Mesenchymal stem cell (in vitro differentiated cells and primary cell): ENCODE measurements at regions not wholly inside any gene's neighbourhood (a gene's known extent, or its start where the extent isn't known, plus 50 kb on each side); places are given as distances from the start of the nearest gene placed in this dataset.

ENCODE experiments used
- DNase-seq: peaks from one replicate; pipeline ENCODE4 v3.0.0-alpha.2; 2013
- H2AFZ ChIP-seq: one replicate; pipeline ENCODE4 v1.6.1; 2013; ENCODE audit warnings: low read depth, mild to moderate bottlenecking, control low read depth, inconsistent platforms, low read length, moderate library complexity
- H2AK5ac ChIP-seq: 2 replicates; pipeline ENCODE4 v1.6.1; 2013; ENCODE audit warnings: low read length, moderate library complexity, mild to moderate bottlenecking, inconsistent platforms; ENCODE audit not compliant: severe bottlenecking
- H2BK120ac ChIP-seq: one replicate; pipeline ENCODE4 v1.6.1; 2013; ENCODE audit warnings: low read depth, mild to moderate bottlenecking, inconsistent platforms, low read length, moderate library complexity
- H2BK12ac ChIP-seq, 2 experiments: one replicate each; pipeline ENCODE4 v1.6.1; 2013; ENCODE audit warnings: inconsistent platforms in 2 of 2, low read length in 2 of 2, mild to moderate bottlenecking in 2 of 2, moderate library complexity in 2 of 2, control low read depth in 1 of 2
- H2BK15ac ChIP-seq: one replicate; pipeline ENCODE4 v1.6.1; 2013; ENCODE audit warnings: mild to moderate bottlenecking, low read depth, inconsistent platforms; ENCODE audit not compliant: poor library complexity, severe bottlenecking
- H2BK5ac ChIP-seq: 2 replicates; pipeline ENCODE4 v1.6.1; 2013; ENCODE audit warnings: low read depth, mild to moderate bottlenecking, low read length, control low read depth, inconsistent platforms; ENCODE audit not compliant: poor library complexity, severe bottlenecking
- H3K14ac ChIP-seq, 2 experiments: one replicate each; pipeline ENCODE4 v1.6.1; 2013; ENCODE audit warnings: inconsistent platforms in 2 of 2, low read length in 2 of 2, control low read depth in 1 of 2, mild to moderate bottlenecking in 1 of 2, moderate library complexity in 1 of 2
- H3K18ac ChIP-seq, 2 experiments: one replicate each; pipeline ENCODE4 v1.6.1; 2013; ENCODE audit warnings: inconsistent platforms in 2 of 2, low read length in 2 of 2, control low read depth in 1 of 2, low read depth in 1 of 2, mild to moderate bottlenecking in 1 of 2
- H3K23ac ChIP-seq, 2 experiments: one replicate each; pipeline ENCODE4 v1.6.1; 2013; ENCODE audit warnings: inconsistent platforms in 2 of 2, low read length in 2 of 2, mild to moderate bottlenecking in 2 of 2, moderate library complexity in 2 of 2, control low read depth in 1 of 2
- H3K27ac ChIP-seq: 2 replicates; pipeline ENCODE4 v1.5.1; 2013; ENCODE audit warnings: mild to moderate bottlenecking, moderate library complexity, low read length, control low read depth, inconsistent platforms; ENCODE audit not compliant: poor library complexity, severe bottlenecking
- H3K27me3 ChIP-seq, 2 experiments: 2 replicates each; pipeline versions ENCODE4 v1.6.1 to v1.7.0; 2013; ENCODE audit warnings: low read length in 2 of 2, mild to moderate bottlenecking in 2 of 2, moderate library complexity in 2 of 2, control low read depth in 1 of 2, inconsistent platforms in 1 of 2; ENCODE audit not compliant: control insufficient read depth in 1 of 2, insufficient read depth in 1 of 2
- H3K36me3 ChIP-seq, 2 experiments: 2 replicates each; pipeline versions ENCODE4 v1.6.1 to v1.7.0; 2013; ENCODE audit warnings: low read length in 2 of 2, control low read depth in 1 of 2, inconsistent platforms in 1 of 2, low read depth in 1 of 2, mild to moderate bottlenecking in 1 of 2; ENCODE audit not compliant: insufficient read depth in 2 of 2, control insufficient read depth in 1 of 2
- H3K4ac ChIP-seq, 2 experiments: one replicate each; pipeline ENCODE4 v1.6.1; 2013; ENCODE audit warnings: inconsistent platforms in 2 of 2, low read length in 2 of 2, mild to moderate bottlenecking in 2 of 2, moderate library complexity in 2 of 2, control low read depth in 1 of 2, low read depth in 1 of 2
- H3K4me1 ChIP-seq: 2 replicates; pipeline ENCODE4 v1.6.1; 2013; ENCODE audit warnings: low read depth, low read length, control low read depth; ENCODE audit not compliant: control insufficient read depth, insufficient read depth
- H3K4me2 ChIP-seq: 2 replicates; pipeline ENCODE4 v1.6.1; 2013; ENCODE audit warnings: low read length, mild to moderate bottlenecking, inconsistent platforms; ENCODE audit not compliant: poor library complexity, severe bottlenecking
- H3K4me3 ChIP-seq, 2 experiments: 2 replicates each; pipeline versions ENCODE4 v1.5.1 to v1.7.0; 2013; ENCODE audit warnings: low read length in 2 of 2, mild to moderate bottlenecking in 2 of 2, control low read depth in 1 of 2, low read depth in 1 of 2; ENCODE audit not compliant: insufficient read depth in 1 of 2
- H3K79me1 ChIP-seq: replicated peaks from 2 replicates; pipeline ENCODE4 v1.6.1; 2013; ENCODE audit warnings: mild to moderate bottlenecking, control low read depth, low read length, inconsistent platforms; ENCODE audit not compliant: poor library complexity, severe bottlenecking
- H3K9ac ChIP-seq: 2 replicates; pipeline ENCODE4 v1.7.0; 2013; ENCODE audit warnings: mild to moderate bottlenecking, low read length, moderate library complexity
- H3K9me3 ChIP-seq: 2 replicates; pipeline ENCODE4 v1.7.0; 2013; ENCODE audit warnings: mild to moderate bottlenecking, low read length; ENCODE audit not compliant: control insufficient read depth
- H4K8ac ChIP-seq: one replicate; pipeline ENCODE4 v1.6.1; 2013; ENCODE audit warnings: inconsistent platforms, mild to moderate bottlenecking, low read length, moderate library complexity
- H4K91ac ChIP-seq: one replicate; pipeline ENCODE4 v1.6.1; 2013; ENCODE audit warnings: mild to moderate bottlenecking, low read length, inconsistent platforms
- WGBS: methylation state at CpG from one replicate; pipeline ENCODE4 v1.1.7; 2013; ENCODE audit warnings: mixed read lengths; 5-methylcytosine and 5-hydroxymethylcytosine counted together

DNA sequence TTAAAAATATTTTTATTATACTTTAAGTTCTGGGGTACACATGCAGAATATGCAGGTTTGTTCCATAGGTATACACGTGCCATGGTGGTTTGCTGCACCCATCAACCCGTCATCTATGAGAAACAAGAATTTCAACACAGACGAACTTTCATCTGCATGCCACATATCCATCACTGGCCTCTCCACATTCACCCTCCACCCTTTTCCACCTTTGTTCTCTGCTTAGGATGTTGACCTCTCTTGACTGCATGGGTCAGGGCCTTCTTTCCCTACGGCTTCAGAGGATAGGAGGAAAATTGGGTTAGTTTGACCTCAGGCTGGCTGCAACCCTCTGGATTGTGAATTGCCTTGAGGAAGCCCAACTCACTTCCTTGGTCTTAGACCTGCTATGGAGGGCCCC lies 260.9 kb downstream of the MREG start:
- H3K36me3 ChIP-seq: no peaks in the 10 kb centered on the region
- H3K4me1 ChIP-seq: peaks cover 15% of the 10 kb centered on the region
- WGBS: 85% methylated on average over 4 of the region's 4 CpGs
- peak overlapping the region; percentile 41 for H2AK5ac ChIP-seq
- no peak overlapping the region for H3K4me3 ChIP-seq
- H2BK5ac ChIP-seq: no peak overlapping the region
- no peaks in the 10 kb centered on the region for H3K79me1 ChIP-seq
- H2BK12ac ChIP-seq: no peak overlapping the region
- no peak overlapping the region for H3K18ac ChIP-seq
- no peak overlapping the region for H3K4me2 ChIP-seq
- no peak overlapping the region for H2BK120ac ChIP-seq
- no peak overlapping the region for H3K9ac ChIP-seq
- DNase-seq: no peak
- H3K27me3 ChIP-seq: no peaks in the 10 kb centered on the region
- no peak overlapping the region for H2BK15ac ChIP-seq
- H3K27ac ChIP-seq: no peak overlapping the region
- no peak overlapping the region for H2AFZ ChIP-seq
- peak overlapping the region in 1 of 2 experiments; percentile 58 for H3K14ac ChIP-seq
- no peak overlapping the region for H4K8ac ChIP-seq
- H3K23ac ChIP-seq: no peak overlapping the region
- H3K4ac ChIP-seq: no peak overlapping the region
- H3K9me3 ChIP-seq: no peaks in the 10 kb centered on the region
- no peak overlapping the region for H4K91ac ChIP-seq

DNA sequence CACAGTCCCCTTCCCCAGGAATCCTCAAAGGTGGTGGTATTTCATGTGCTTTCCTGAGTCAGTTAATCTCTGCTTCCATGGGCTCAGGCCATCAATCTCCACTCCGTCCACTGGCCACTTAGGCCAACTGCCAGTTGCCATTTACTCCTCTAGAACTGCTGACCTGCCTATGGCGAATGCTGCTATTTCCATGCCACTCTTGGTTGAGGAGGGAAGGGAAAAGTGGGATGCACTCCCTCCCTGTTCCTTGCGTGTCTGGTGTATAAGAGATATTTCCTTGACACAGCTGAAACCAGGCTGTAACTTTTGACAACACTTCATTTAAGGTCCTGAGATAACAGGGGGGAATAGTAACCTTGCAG lies 261.5 kb downstream of the MREG start:
- DNase-seq: no peak
- peak overlapping the region; percentile 25 to 56 for H3K18ac ChIP-seq
- peak overlapping the region; percentile 56 for H4K91ac ChIP-seq
- no peaks in the 10 kb centered on the region for H3K36me3 ChIP-seq
- H2BK15ac ChIP-seq: peak overlapping the region; percentile 30
- H3K79me1 ChIP-seq: no peaks in the 10 kb centered on the region
- no peak overlapping the region for H2AFZ ChIP-seq
- peak overlapping the region; percentile 55 for H4K8ac ChIP-seq
- H3K4me1 ChIP-seq: peaks cover 16% of the 10 kb centered on the region
- H3K9me3 ChIP-seq: no peaks in the 10 kb centered on the region
- no peak overlapping the region for H3K23ac ChIP-seq
- peak overlapping the region; percentile 71 for H2AK5ac ChIP-seq
- no peak overlapping the region for H3K4me2 ChIP-seq
- H3K27ac ChIP-seq: peak overlapping the region; percentile 92
- no peak overlapping the region for H2BK120ac ChIP-seq
- no peak overlapping the region for H2BK5ac ChIP-seq
- H3K4me3 ChIP-seq: no peak overlapping the region
- 72% methylated on average over 3 of the region's 3 CpGs for WGBS
- peak overlapping the region in 1 of 2 experiments; percentile 45 for H2BK12ac ChIP-seq
- H3K14ac ChIP-seq: no peak overlapping the region
- H3K9ac ChIP-seq: peak overlapping the region; percentile 56
- no peak overlapping the region for H3K4ac ChIP-seq
- H3K27me3 ChIP-seq: no peaks in the 10 kb centered on the region

DNA sequence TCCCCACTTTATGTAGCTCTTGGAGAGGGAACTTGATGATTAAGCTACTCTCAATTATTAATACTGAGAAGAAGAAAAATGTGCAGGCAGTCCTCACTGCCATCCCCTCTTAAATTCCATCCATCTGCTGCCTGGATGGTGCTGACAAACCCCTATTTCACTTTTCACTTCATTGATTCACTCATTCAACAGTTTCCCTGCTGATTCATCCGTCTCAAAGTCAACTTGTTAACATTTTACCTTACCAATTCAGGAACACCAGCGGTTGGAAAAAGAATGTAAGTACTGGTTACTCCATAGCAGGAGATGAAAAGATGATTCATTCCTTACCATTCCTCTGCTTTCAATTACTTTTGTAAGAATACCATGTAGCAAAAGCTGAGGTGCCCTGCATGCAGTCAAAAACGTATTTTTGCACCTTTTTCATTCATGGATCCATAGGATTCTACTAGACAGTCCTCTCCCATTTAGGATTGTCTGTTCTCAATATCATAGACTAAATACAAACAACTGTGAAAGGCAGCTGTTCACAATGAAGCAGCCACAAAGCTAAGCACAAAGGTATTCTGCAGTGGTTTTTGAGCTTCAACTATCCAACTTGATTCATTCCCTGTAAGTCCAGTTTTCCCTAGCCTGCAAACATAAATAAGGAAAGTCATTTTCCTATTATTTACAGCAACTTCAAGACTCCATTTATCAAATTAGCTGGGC lies 262.0 kb downstream of the MREG start:
- Histone ChIP-seq H3K4me3 (no peak overlapping the region), H2BK120ac (no peak overlapping the region), H2BK5ac (no peak overlapping the region), H3K4me2 (no peak overlapping the region), H3K23ac (no peak overlapping the region), H3K18ac (peak overlapping the region in 1 of 2 experiments; percentile 25), H2AK5ac (peak overlapping the region; percentile 71), H3K27ac (peak overlapping the region; percentile 92), H2BK12ac (no peak overlapping the region), H3K36me3 (peaks cover 0 to 2% of the 10 kb centered on the region in 2 experiments), H4K91ac (no peak overlapping the region), H2AFZ (no peak overlapping the region), H3K9me3 (no peaks in the 10 kb centered on the region), H3K79me1 (no peaks in the 10 kb centered on the region), H3K4me1 (peaks cover 17% of the 10 kb centered on the region), H3K14ac (no peak overlapping the region), H4K8ac (no peak overlapping the region), H3K4ac (no peak overlapping the region), H3K27me3 (no peaks in the 10 kb centered on the region), H2BK15ac (no peak overlapping the region), H3K9ac (peak overlapping the region; percentile 91)
- WGBS: 24% methylated on average over 3 of the region's 3 CpGs
- DNase-seq: peak; percentile 88

DNA sequence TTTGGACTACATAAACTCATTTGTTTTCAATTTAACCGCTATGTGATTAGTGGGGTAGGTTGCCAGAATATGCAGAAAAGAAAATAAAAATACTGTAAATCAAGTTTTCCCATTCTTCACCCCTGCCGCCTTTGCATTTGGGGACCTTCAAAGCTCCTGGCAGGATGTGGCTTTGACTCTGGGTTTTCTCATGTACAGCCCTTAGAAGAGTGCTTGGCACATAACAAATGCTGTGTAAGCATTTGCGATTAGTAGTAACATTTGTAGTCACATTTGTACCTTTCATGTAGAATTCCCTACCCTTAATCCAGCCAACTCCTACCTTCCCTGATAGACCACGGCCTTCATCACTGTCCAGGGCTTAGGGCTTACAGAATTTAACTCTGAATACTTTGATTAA lies 262.6 kb downstream of the MREG start:
- 67% methylated on average over 2 of the region's 4 CpGs for WGBS
- no peak overlapping the region for H3K4me2 ChIP-seq
- peaks cover 17% of the 10 kb centered on the region for H3K4me1 ChIP-seq

More for the DNA sequence above, 262.6 kb downstream of the MREG start:
- H3K27me3 ChIP-seq: no peaks in the 10 kb centered on the region
- H3K9ac ChIP-seq: peak overlapping the region; percentile 91
- H3K36me3 ChIP-seq: peaks cover 0 to 8% of the 10 kb centered on the region in 2 experiments
- no peak for DNase-seq
- H2BK120ac ChIP-seq: no peak overlapping the region
- no peak overlapping the region for H2BK12ac ChIP-seq
- H3K14ac ChIP-seq: no peak overlapping the region
- H3K27ac ChIP-seq: peak overlapping the region; percentile 89
- H3K4me3 ChIP-seq: no peak overlapping the region
- H4K91ac ChIP-seq: no peak overlapping the region
- no peak overlapping the region for H2BK15ac ChIP-seq
- H3K23ac ChIP-seq: no peak overlapping the region
- no peaks in the 10 kb centered on the region for H3K79me1 ChIP-seq
- H3K9me3 ChIP-seq: no peaks in the 10 kb centered on the region
- no peak overlapping the region for H3K4ac ChIP-seq
- peak overlapping the region; percentile 4 for H2BK5ac ChIP-seq
- H2AK5ac ChIP-seq: peak overlapping the region; percentile 58
- H3K18ac ChIP-seq: no peak overlapping the region
- H4K8ac ChIP-seq: no peak overlapping the region
- H2AFZ ChIP-seq: no peak overlapping the region
